GM18511 (cell line): ENCODE measurements at regions not wholly inside any gene's neighbourhood (a gene's known extent, or its start where the extent isn't known, plus 50 kb on each side); places are given as distances from the start of the nearest gene placed in this dataset.
"Not testable (repeated sequence)": the region's sequence is repeated elsewhere in the genome, so short reads cannot be mapped to it uniquely, and the experiment has no call there.

Source experiments
- ATAC-seq: cut with Tn5 transposase; IDR thresholded peaks from one replicate; pipeline ENCODE4 v1.9.1; 2021; ENCODE audit warnings: mild to moderate bottlenecking, moderate library complexity; ENCODE audit not compliant: unreplicated experiment

- ATAC-seq, result no peak
Observed at GRCh38 chr5:158007336-158007735, 148.4 kb upstream of the CLINT1 start.

- ATAC-seq, result no peak
Observed at GRCh38 chr5:157999696-158000095, 140.8 kb upstream of the CLINT1 start.

GRCh38 chr5:157997991-157998504 lies 139.1 kb upstream of the CLINT1 start:
- ATAC-seq, result no peak

GRCh38 chr5:157994906-157995519 lies 136.1 kb upstream of the CLINT1 start:
- peak; percentile 93 for ATAC-seq

GRCh38 chr5:157993986-157994691 lies 135.2 kb upstream of the CLINT1 start:
- ATAC-seq, result no peak

- ATAC-seq, result no peak
Observed at GRCh38 chr5:157993201-157993600, 134.3 kb upstream of the CLINT1 start.

GRCh38 chr5:157990583-157991181 lies 131.7 kb upstream of the CLINT1 start:
- ATAC-seq, result no peak

GRCh38 chr5:157989296-157989695 lies 130.4 kb upstream of the CLINT1 start:
- ATAC-seq, result no peak

- ATAC-seq, result no peak
Observed at GRCh38 chr5:157987259-157987658, 128.3 kb upstream of the CLINT1 start.

- no peak for ATAC-seq
Observed at GRCh38 chr5:157986431-157986990, 127.6 kb upstream of the CLINT1 start.

- no peak for ATAC-seq
Observed at GRCh38 chr5:157984611-157985010, 125.7 kb upstream of the CLINT1 start.

- ATAC-seq, result no peak
Observed at GRCh38 chr5:157983906-157984551, 125.1 kb upstream of the CLINT1 start.

- no peak for ATAC-seq
Observed at GRCh38 chr5:157978061-157978460, 119.1 kb upstream of the CLINT1 start.

- no peak for ATAC-seq
Observed at GRCh38 chr5:157976429-157976828, 117.5 kb upstream of the CLINT1 start.

- no peak for ATAC-seq
Observed at GRCh38 chr5:157972579-157972978, 113.6 kb upstream of the CLINT1 start.

GRCh38 chr5:157971571-157972216 lies 112.7 kb upstream of the CLINT1 start:
- ATAC-seq, result no peak

- ATAC-seq, result not testable (repeated sequence)
Observed at GRCh38 chr5:157968570-157968969, 109.6 kb upstream of the CLINT1 start.

GRCh38 chr5:157965989-157966388 lies 107.0 kb upstream of the CLINT1 start:
- ATAC-seq, result no peak

GRCh38 chr5:157965040-157965678 lies 106.2 kb upstream of the CLINT1 start:
- no peak for ATAC-seq

- no peak for ATAC-seq
Observed at GRCh38 chr5:157963761-157964160, 104.8 kb upstream of the CLINT1 start.
